ENCODE measurements at regions not wholly inside any gene's neighbourhood (a gene's known extent, or its start where the extent isn't known, plus 50 kb on each side); places are given as distances from the start of the nearest gene placed in this dataset.

DNA sequence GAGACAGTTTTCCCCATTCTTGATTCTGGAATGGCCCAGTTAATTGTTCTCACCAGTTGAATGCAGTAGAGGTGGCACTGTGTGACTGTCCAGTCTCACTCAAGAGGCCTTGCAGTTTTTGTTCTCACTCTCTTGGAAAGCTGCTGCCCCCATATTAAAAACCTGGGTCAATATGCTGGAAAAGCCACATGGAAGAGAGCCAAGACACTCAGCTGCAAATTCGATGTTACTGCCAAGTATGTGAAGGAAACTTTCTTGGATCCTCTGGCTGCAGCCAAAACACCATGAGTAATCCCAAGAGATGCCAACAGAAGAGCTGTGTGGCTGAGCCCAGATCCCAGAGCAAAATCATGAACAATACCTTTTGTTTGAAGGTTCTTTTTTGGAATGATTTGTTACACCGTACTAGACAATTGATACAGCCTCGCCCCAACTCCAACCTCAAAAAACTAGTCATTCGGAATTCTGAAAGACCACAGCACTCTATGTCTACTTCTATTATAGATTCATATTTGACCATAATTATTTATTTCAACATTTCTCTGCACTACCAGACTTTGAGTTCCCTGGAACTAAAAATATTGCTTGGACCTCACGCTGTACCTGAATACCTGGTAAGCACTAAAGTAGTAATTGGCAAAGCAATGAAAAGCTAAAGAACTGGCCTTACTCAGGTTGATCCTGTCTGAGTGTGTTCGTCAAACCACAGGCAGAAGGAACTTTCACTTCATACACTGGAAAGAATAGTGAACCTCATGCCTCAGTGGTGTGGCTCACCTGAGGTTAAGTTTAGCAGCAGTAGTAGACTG is 378.8 kb downstream of the ETS1 start:
- no peak for DNase-seq (ENCODE audit: low read depth, low spot score)
- intact Hi-C loops (cut with micrococcal nuclease; ENCODE audit: unreplicated experiment) (no loop called here), in situ Hi-C loops (cut with MboI) (no loop called here)
- Histone ChIP-seq H3K79me2 (ENCODE audit: control insufficient read depth, insufficient read depth, low read length) (no peaks in the 10 kb centered on the region), H3K9me3 (replicated peaks; ENCODE audit: control insufficient read depth, insufficient read depth, low read length) (no peaks in the 10 kb centered on the region), H3K4me3 (no peak overlapping the region), H3K36me3 (ENCODE audit: control insufficient read depth in 2 of 2, insufficient read depth in 2 of 2, low read length in 1 of 2) (no peaks in the 10 kb centered on the region), H3K9ac (ENCODE audit: control insufficient read depth, insufficient read depth, low read length) (no peak overlapping the region), H3K27me3 (replicated peaks in 1 of 2; ENCODE audit: control insufficient read depth in 2 of 2, insufficient read depth in 2 of 2, low read length in 1 of 2) (no peaks in the 10 kb centered on the region; a peak in 1 of 4 replicates), H3K4me1 (ENCODE audit: control insufficient read depth, insufficient read depth, low read length) (no peaks in the 10 kb centered on the region), H3K27ac (ENCODE audit: control insufficient read depth, insufficient read depth) (no peak overlapping the region), H2AFZ (ENCODE audit: control insufficient read depth, low read depth, low read length) (no peak overlapping the region), H3K4me2 (ENCODE audit: control insufficient read depth, insufficient read depth) (no peak overlapping the region), H4K20me1 (ENCODE audit: control insufficient read depth, insufficient read depth) (no peaks in the 10 kb centered on the region)
- ChIA-PET POLR2A (no interaction called here), CTCF (no interaction called here), RAD21 (ENCODE audit: unreplicated experiment) (no interaction called here), SMC1A (ENCODE audit: uncharacterized antibody, unreplicated experiment) (no interaction called here)
- no peak for ATAC-seq
- WGBS (ENCODE audit: insufficient coverage, insufficient replicate concordance, low lambda C conversion rate, missing lambda C conversion rate): 31% methylated on average over 6 of the region's 6 CpGs
- FAIRE-seq: no peak
- no peak for TF ChIP-seq REST (IDR thresholded peaks at IDR 0.05; ENCODE audit: low read depth, low read length)
- TF ChIP-seq CHD4 (IDR thresholded peaks at IDR 0.05): no peak
- TF ChIP-seq, protein P1, sequence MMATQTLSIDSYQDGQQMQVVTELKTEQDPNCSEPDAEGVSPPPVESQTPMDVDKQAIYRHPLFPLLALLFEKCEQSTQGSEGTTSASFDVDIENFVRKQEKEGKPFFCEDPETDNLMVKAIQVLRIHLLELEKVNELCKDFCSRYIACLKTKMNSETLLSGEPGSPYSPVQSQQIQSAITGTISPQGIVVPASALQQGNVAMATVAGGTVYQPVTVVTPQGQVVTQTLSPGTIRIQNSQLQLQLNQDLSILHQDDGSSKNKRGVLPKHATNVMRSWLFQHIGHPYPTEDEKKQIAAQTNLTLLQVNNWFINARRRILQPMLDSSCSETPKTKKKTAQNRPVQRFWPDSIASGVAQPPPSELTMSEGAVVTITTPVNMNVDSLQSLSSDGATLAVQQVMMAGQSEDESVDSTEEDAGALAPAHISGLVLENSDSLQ (IDR thresholded peaks at IDR 0.05): no peak
- TF ChIP-seq, protein P2, sequence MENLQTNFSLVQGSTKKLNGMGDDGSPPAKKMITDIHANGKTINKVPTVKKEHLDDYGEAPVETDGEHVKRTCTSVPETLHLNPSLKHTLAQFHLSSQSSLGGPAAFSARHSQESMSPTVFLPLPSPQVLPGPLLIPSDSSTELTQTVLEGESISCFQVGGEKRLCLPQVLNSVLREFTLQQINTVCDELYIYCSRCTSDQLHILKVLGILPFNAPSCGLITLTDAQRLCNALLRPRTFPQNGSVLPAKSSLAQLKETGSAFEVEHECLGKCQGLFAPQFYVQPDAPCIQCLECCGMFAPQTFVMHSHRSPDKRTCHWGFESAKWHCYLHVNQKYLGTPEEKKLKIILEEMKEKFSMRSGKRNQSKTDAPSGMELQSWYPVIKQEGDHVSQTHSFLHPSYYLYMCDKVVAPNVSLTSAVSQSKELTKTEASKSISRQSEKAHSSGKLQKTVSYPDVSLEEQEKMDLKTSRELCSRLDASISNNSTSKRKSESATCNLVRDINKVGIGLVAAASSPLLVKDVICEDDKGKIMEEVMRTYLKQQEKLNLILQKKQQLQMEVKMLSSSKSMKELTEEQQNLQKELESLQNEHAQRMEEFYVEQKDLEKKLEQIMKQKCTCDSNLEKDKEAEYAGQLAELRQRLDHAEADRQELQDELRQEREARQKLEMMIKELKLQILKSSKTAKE (IDR thresholded peaks at IDR 0.05; ENCODE audit: low read depth, poor library complexity, severe bottlenecking): no peak
- TF ChIP-seq NFYA (IDR thresholded peaks at IDR 0.05; ENCODE audit: borderline replicate concordance, low read depth, low read length): no peak
- no peak for TF ChIP-seq ATF7 (IDR thresholded peaks at IDR 0.05; ENCODE audit: low read depth)
- TF ChIP-seq MXI1 (IDR thresholded peaks at IDR 0.05; ENCODE audit: low read depth, low read length): no peak
- TF ChIP-seq SMAD5 (IDR thresholded peaks at IDR 0.05; ENCODE audit: low read depth): no peak
- no peak for TF ChIP-seq SREBF2 (IDR thresholded peaks at IDR 0.05; ENCODE audit: low read length)
- no peak for TF ChIP-seq FOXM1 (IDR thresholded peaks at IDR 0.05; ENCODE audit: low read depth, low read length)
- no peak for TF ChIP-seq RCOR1 (conservative IDR thresholded peaks at IDR 0.05; ENCODE audit: low read depth, low read length)
- no peak for TF ChIP-seq KAT2A (conservative IDR thresholded peaks at IDR 0.05; ENCODE audit: control insufficient read depth, low read depth, low read length)
- TF ChIP-seq, protein P3, sequence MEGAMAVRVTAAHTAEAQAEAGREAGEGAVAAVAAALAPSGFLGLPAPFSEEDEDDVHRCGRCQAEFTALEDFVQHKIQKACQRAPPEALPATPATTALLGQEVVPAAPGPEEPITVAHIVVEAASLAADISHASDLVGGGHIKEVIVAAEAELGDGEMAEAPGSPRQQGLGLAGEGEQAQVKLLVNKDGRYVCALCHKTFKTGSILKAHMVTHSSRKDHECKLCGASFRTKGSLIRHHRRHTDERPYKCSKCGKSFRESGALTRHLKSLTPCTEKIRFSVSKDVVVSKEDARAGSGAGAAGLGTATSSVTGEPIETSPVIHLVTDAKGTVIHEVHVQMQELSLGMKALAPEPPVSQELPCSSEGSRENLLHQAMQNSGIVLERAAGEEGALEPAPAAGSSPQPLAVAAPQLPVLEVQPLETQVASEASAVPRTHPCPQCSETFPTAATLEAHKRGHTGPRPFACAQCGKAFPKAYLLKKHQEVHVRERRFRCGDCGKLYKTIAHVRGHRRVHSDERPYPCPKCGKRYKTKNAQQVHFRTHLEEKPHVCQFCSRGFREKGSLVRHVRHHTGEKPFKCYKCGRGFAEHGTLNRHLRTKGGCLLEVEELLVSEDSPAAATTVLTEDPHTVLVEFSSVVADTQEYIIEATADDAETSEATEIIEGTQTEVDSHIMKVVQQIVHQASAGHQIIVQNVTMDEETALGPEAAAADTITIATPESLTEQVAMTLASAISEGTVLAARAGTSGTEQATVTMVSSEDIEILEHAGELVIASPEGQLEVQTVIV (IDR thresholded peaks at IDR 0.05; ENCODE audit: borderline replicate concordance, partially characterized antibody): no peak
- no peak for TF ChIP-seq JUND (IDR thresholded peaks at IDR 0.05; ENCODE audit: low read depth, low read length)
- no peak for TF ChIP-seq GATAD2B (conservative IDR thresholded peaks at IDR 0.05; ENCODE audit: low read depth)
- BruUV-seq (replicated peaks): no TSS peak

Measured in GM12878 (cell line).